Myocyte (in vitro differentiated cells): ENCODE measurements at regions not wholly inside any gene's neighbourhood (a gene's known extent, or its start where the extent isn't known, plus 50 kb on each side); places are given as distances from the start of the nearest gene placed in this dataset.
A peak's percentile ranks its signal among the peaks of the same experiment; 100 is the strongest.

Experiments
- DNase-seq: peaks from one replicate; pipeline ENCODE4 v3.0.0-alpha.2; 2012; ENCODE audit warnings: low read depth

DNA sequence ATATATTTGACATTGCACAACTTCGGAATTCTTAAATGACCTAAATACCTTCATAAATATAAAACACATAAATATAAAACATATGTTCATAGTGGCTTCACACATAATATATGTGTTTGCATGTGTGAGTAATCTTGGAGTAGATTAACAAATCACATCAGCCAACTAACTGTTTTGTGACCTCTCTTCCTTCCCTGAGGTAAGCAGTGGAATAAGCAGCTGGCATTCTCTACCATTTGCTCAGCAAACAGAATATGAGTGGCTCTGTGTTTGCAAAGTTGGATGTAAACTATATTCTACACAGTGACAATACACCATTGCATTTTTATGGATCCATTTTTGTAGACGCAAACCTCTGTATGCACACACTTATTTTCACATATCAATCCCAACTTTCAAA, 189.9 kb downstream of the ACER2 start:
- no peak for DNase-seq

DNA sequence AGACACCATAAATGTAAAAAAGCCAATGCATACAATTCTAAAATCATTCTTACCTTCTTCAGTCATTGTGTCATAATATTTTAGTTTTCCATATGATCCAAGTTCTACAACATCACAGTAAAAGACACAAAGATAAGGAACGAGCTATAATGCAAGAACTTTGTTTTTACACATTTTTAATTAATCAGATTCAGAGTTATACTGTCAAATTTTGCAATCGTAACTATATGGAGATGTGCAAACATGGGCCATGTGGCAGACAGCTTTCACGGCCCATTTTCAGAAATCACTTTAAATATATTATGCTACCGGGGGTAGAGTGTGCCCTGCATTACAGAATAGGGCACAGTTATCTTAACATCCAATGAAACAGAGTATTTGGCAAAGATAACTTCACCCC, 188.4 kb downstream of the ACER2 start:
- no peak for DNase-seq

DNA sequence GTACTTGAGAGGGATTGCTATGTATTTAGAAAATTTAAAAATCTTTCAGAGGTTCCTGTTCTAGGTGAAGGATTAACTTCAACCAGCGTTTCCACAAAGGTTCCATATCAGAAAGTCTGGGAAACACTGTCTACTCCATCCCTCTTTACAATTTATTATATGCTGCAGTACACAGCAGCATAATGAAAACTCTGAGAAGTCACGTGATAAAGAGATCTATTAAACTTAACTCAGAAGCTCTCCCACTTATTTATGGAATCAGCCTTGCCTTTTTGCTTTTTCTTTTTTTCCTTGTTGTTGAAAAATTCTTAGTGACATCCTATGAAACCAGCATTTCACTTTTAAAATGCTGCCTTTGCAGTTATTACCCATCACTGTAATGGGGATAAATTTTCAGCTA, 186.2 kb downstream of the ACER2 start:
- DNase-seq = no peak

DNA sequence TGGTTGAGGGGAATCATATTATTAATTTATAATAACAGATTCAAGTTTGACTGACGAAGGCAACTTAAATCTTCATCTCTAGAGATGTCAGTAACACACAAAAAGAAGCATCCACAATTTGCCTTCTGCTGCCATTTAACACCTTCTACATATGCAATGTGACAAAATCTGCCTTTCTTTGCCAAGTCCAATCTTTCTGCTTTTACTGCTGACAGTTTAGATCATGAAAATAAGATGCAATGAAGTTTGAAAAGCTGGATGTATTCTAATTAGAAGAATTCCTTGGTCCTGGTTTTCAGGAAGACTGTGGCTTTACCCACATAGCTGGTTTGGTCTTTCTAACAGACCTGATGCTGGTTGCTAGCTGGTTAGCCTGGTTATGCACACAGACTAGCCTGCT, 178.9 kb downstream of the ACER2 start:
- DNase-seq = no peak

DNA sequence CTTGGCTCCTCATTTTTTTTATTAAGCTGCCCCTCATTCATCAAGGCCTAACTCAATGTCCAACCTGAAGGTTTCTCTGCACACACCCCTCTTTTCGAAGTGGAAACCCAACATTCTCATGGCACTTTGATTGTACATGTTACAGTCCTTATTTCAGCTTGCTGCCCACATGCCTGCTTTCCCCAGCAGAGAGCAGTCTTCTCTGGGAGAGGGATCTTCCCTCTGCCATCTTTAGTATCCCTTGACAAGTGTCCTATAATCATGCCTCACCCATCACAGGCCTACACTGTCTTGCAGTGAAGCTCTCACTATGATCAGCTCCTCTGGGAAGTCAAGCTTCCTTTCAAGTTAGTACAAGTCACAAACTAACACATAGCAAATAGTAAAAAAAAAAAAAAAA, 175.1 kb downstream of the ACER2 start:
- no peak for DNase-seq

GRCh38 chr9:19577411-19577810, 168.6 kb downstream of the ACER2 start:
- DNase-seq = no peak

DNA sequence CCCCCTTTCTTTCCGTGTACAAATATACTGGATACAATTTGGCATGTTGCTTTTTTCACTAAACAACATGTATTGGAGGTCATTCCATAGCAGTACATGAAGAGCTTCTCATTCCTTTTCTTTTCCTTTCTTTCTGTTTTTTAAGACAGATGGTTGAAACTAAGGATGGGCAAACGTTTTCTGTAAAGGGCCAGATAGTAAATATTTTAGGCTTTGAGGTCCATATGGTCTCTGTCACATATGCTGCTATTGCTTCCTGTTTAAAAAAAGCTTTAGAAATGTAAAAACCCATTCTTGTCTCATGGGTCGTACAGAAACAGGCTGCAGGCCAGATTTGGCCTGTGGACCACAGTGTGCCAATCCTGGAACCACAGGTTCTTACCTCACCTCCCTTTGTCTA, 160.1 kb downstream of the ACER2 start:
- no peak for DNase-seq

GRCh38 chr9:19564396-19565061, 155.7 kb downstream of the ACER2 start:
- DNase-seq = no peak

- no peak for DNase-seq
Measured at GRCh38 chr9:19555214-19555613, 146.4 kb downstream of the ACER2 start.

DNA sequence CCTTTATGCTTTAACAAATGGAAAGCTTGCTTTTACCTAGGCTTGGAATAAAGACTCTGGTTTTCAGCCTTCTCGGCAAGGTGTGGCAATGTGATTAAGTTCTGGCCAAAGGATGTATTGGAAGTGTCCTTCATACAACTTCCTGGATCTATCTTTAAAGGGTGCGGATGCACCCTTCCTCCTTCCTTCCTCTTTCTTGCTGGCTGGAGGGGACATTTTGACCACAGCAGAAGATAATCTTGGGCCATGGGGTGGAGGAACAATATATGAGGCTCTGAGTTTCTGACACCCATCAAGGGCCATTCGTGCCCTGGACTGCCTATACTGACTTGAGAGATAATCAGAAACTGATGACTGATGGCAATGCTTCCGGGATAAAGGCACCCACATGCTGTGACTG, 145.7 kb downstream of the ACER2 start:
- no peak for DNase-seq

DNA sequence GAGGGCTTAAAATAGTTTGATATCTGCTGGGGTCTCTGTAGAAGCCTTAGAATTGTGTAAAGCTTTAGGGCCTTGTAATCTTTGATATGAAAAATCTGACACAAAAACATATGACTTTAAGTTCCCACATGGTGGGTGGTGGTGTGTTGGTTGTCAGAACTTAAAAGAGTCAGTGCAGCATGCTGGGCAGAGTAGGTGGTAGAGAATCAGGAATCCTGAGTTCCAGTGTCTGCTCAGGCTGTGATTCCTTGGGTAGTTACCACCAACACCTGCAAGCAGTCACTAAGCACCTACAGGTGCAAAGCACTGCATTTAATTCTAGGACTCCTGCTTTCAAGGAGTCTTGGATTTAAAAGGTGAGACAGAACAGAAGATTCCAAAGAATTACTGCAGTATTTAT, 144.6 kb downstream of the ACER2 start:
- no peak for DNase-seq

DNA sequence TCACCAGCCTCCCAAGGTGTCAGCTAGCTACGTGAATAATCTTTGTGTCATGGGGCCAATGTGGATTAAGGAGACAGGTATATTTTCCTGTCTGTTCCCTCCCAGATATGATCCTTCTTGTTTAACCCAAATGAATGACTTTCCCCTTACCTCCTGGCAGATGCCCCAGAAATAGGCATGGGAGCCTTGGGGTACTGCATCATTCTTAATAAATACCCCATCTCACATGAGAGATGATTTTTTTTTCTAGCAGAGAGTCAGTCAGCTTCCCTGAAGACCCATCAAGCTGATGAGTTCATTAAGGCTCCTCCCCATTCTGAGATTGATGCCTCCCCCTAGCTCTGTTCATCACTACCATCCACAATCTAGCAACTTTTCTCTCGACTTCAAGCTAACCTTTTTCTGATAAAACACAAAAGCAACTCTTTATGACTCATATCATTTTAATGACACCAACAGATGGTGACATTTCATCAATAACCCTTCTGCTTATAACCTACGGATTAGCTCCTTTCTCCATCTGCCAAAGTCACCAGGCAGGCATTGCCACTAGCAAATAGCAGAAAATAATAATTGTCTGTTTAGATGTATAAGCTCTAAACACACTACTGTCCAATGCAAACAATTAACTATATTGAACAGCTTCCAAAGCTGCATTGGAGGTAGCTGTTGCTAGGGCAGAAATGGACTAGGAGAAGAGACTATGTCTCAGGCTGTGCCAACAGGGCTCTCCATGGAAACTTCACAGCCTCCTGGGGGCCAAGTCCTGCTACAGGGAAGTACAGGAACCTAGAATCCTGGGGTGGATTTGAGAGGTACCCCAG, 143.7 kb downstream of the ACER2 start:
- DNase-seq = peak; percentile 5

DNA sequence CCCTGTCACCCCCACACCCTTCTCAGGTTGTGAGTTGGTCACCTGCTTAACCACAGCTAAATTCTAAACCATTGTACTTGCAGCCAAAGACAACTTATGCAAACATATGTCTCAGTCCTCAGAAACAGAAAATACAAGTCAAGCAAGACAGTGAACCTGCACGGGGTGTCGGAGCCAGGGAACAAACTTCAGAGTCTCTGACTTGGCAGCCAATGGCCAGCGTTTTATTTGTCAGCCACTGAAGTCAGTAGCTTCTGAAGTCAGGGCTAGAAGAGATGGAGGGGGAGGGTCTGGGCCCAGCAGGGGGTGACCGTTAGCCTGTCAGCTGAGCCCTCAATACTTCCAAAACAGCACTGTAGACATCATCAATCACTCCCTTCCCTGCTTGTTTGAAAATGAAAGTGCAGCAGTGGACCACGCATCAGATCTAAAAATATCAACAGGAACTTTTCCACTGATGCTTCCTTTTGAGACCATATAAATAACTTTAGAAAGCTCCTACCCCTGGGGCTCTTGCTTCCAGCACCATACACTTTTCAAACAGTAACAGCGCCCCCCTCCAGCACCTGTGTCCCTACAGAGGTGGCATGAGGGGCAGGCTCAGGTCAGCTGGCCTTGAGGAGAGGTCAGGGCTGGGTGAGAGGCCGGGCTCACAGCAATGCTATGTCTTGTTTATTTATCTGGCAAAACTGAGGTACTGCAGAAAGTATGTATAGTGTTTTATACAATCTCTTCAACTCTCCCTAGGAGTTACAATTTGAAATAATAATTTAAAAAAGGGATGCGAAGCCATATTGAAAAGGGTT, 142.5 kb downstream of the ACER2 start:
- DNase-seq = peak; percentile 40

- DNase-seq = no peak
Measured at GRCh38 chr9:19550009-19550408, 141.2 kb downstream of the ACER2 start.

DNA sequence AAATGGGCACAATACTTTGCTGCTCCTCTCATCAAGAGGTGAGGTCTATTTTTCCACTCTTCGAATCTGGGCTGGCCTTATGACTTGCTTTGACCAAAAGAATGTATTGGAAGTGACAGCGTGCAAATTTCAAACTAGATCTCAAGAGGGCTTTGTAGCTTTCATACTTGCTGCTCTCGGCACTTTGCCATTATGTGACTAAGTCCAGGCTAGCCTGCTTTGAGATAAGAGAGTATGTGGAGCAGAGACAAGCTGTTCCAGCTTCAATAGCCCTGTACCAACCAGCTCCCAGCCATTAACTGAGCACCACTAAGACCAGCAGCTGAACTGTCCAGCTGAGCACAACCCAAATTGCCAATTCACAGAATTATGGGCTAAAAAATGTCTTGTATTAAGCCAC, 124.6 kb downstream of the ACER2 start:
- DNase-seq = no peak

DNA sequence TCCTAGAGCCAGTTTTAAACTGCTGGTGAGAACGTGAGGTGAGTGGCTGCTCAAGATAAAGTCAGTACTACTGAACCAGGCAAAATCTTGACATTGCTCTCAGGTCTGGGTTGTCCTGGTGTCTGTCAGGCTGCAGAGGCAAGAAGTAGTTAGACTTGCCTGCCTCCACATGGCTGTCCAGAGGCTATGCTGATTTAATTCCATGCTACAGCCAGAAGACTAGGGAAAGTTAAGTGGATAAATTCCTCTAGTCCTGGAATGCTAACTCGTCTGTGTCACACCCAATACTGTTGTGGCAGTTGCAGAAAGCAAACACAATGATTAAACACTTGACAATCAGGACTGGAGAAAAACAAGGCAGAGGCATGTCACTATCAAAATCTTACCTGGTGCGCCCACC, 118.9 kb downstream of the ACER2 start:
- DNase-seq = no peak

- no peak for DNase-seq
Measured at GRCh38 chr9:19522558-19522957, 113.7 kb downstream of the ACER2 start.

GRCh38 chr9:19521205-19521604, 112.4 kb downstream of the ACER2 start:
- no peak for DNase-seq

- no peak for DNase-seq
Measured at GRCh38 chr9:19517202-19517942, 108.6 kb downstream of the ACER2 start.

- no peak for DNase-seq
Measured at GRCh38 chr9:19516348-19516747, 107.5 kb downstream of the ACER2 start.

DNA sequence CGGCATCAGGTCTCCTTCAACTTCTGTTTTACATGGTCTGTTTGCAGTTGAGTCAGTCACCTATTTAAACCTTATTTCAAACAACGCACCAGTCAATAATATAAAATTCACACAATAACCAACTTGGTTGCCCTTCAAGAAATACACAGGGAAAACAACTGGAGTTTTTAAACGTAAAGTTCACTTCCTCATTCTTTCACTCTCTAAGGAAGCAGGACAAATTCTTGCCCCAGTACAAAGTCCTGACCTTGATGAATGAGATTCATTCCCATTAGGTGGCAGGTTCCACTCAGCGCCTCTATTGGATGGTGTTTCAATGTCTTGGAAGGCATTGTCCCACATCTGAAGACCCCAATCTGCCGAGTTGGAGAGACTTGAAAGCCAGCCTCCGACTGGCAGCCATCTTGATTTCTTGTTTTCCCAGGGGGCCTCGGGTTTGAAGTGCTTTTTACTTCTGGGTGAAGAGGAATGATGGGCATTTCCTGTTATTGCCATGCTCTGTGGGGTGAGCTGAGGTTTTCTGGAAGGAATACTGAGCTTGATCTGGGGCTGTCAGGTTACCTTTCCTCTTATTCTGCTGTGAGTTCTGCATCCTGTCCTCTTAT, 105.0 kb downstream of the ACER2 start:
- no peak for DNase-seq
